Stimulated activated CD4-positive, alpha-beta T cell treated with anti-CD3 and anti-CD28 coated beads, Interleukin-15, amount 100 ng/mL, for 48 hours (primary cell): ENCODE measurements at regions not wholly inside any gene's neighbourhood (a gene's known extent, or its start where the extent isn't known, plus 50 kb on each side); places are given as distances from the start of the nearest gene placed in this dataset.
"Not testable (repeated sequence)": the region's sequence is repeated elsewhere in the genome, so short reads cannot be mapped to it uniquely, and the experiment has no call there.

ENCODE experiments used
- DNase-seq, 2 donors: peaks; one replicate each; pipeline ENCODE4 v3.0.0-alpha.2; 2020; ENCODE audit warnings: low read depth in 2 of 2

DNA sequence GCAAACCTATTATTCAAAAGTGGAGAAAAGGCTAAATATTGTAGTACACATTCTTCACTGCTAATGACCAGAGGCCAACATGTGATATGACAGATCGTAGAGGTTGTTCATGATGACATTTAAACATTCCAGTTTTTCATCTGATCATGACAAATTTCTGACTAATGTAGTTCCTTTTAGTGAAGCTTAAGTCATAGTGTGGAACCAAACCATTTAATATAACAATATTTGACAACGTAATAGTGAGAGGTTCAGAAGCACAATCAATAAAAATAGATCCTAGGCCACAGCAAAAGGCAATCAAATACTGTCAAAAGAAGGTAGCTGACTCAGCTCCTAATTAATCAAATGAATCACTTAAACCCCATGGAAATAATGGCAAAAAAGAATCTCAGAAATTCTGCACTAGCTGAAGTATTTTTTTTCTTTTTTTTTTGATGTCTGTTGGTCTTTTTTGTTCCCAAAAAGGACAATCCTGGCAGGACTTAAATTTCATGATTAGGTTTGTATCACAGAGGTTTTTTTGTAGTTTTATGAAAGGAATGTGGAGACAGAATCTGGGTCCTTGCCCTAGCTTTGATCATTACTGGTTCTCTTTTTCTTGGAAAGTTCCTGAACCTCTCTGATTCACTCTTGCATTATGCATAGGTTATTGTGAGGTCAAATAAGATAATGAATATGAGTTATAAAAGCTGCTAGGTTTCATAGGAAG is 795.0 kb downstream of the DTWD2 start:
- DNase-seq: no peak

DNA sequence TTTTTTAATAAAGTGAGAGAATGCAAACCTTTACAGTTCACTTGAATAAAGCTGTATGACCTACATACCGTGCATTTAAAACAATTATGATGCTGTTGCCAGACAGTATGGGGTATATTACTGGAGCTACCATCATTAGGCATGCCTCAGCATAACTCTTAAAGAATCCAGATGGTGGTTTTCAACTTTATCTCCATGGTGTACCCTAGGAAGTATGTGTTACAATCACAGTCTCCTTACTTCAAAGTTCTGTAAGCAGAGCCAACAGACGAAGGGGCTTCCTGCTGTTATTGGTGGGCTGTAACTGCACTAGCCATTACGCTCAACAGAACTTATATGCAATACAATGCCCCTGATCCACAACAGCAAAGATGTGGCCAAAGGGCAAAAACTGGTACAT is 803.3 kb downstream of the DTWD2 start:
- no peak for DNase-seq

DNA sequence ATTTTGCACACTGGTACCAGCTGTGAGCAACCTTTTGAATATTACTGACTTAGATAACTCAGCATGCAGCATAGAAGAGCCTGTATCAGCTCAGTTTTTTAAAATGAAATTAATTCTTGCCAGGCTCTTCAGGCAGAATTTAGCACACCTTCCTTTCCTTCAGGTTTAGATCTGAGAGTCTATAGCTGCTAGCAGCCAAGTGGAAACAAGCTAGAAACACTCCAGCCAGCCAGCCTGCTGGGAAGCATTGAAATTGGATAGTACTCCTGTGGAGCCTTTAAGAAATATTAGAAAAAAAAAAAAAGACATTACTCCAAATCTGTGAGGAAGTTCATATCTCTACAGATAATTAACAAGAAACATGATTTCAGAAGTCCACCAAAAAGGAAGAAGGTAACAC is 812.2 kb downstream of the DTWD2 start:
- no peak for DNase-seq

DNA sequence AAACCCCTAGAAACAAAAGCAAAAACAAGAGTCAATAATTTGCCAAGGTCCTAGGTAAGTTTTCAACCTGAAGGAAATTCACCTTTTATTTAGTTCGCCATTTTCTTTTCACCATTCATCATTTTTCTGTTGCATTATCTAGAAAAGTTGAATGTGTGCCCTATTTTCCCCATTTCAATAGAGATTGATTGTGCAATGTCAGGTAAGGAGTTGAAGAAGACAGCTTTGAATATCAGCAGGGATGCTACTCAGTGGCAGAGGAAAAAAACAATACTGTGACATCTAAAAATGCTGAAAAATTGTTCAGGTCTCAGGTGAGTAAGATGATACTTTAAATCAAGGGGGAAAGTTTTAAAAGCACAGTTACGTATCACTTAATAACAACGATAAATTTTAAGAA is 813.7 kb downstream of the DTWD2 start:
- DNase-seq: no peak

DNA sequence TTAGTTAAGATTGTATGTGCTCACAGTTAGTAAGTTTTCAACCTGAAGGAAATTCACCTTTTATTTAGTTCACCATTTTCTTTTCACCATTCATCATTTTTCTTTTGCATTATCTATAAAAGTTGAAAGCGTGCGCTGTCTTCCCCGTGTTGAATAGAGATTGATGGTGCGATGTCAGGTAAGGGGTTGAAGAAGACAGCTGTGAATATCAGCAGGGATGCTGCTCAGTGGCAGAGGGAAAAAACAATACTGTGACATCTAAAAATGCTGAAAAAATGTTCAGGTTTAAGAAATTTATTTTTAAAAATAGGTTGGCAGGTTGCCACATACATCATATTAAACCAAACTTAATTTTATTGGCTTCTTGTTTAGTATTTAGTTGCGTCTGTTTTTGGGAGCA is 815.0 kb downstream of the DTWD2 start:
- DNase-seq: no peak

DNA sequence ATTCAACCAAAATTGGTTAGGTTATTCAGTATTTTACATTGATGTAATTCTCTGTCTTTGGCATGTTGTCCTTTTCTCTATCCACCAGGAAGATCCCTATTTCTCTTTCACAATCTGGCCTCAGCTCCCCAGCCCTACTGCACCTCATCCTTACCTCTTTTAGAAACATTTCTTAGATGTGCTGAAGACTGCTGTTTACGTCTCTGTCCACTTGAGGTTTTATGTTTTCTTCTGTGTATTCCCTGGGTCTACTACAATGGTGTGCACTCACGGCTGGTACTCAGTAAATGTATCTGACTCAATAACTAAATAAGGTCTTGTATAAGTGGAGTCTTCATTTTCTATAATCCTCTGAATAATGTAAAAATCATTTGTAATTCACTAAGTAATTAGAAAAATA is 822.7 kb downstream of the DTWD2 start:
- no peak for DNase-seq

DNA sequence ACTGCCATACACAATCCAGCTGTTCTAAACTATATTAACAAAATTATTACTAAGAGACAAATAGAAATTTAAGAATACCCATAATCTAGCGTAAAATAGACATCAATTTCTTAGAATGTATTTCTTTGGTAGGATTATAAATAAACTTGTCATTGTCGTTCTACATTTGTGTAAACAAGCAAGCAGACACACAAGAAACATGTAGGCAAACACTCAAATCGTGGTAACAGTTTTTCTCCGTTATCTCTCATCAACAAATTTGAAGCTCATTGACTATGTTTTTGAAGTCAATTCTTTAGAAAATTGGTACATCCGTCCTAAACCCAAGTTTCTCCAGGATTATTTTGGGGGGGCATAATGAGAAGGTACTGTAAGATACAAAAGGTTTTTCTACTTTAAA is 832.2 kb downstream of the DTWD2 start:
- no peak for DNase-seq

DNA sequence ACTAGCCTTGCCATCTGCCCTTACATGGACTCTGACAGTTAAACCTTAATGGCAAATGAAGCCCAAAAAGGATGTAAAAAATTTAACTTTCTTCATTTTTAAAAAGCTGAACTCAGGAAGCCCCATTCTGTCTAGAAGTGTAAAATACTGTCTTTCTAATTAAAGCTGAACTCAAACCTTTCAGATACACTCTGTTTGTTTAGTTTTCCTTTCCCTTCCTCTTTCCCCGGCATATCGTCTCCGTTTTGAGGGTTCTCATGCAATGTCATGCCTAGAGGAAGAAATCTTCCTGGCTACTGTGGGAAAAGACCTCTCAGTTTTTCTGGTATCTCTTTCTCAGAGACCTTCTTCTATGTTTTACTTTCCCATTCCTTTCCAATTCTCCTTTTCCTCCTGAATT is 841.5 kb downstream of the DTWD2 start:
- DNase-seq: no peak

DNA sequence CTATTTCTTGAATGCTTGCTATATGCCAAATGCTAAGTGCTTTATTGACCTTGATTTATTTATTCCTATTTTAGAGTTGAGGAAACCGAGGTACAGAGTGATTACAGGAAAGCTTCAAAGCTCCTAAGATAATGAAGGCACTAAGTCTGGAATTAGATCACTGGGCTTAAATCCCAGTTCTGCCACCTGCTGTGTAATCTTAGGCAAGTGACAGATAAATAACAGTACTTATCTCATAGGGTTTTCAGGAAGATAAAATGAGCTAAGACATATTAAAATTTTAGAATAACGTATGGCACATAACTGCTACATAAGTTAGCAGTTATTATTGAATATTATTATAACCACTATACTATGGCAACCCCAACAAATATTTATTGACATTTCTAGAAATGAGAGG is 843.8 kb downstream of the DTWD2 start:
- no peak for DNase-seq

DNA sequence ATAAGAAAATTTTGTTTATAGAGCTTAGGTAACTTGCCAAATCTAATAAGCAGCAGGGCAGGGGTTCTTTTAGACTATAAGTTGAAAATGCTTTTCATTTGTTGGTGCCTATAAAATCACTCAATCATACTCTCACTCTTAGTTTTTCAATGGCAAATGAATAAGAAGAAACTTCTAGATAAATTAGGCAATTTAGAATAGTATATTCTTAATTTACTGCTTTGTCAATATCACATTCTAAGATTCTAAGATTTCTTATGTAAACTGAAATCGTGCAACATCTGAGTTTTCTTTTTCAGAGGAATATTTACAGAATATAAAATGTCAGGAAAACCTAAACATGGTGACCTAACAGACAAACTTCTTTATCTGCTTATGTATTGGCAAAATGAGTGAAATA is 849.0 kb downstream of the DTWD2 start:
- no peak for DNase-seq

DNA sequence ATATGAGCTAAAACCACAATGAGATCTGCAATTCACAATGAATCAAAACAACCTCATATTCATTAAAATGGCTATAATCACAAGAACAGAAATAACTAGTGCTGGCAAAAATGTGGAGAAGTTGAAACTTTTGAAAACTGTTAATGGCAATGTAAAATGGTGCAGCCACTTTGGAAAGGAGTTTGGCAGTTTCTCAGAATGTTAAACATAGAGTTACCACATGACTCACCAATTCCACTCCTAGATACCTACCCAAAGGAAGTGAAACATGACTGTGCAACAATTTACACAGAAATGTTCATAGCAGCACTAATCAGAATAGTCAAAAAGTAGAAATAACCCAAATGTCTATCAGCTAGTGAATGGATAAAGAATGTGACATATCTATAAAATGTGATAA is 862.2 kb downstream of the DTWD2 start:
- DNase-seq: no peak

DNA sequence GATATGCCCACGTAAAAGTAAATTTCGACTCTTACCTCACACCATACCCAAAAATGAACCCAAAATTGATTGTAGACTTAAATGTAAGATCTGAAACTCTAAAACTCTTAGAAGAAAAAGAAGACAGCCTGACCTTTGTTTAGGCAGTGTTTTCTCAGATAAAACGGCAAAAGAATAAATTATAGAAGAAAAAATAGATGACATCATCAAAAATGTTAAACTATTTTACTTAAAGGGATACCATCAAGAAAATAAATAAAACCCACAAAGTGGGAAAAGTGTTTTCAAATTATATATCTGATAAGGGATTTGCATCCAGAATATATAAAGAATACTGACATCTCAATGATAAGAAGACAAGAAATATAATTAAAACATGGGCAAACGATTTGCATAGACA is 862.7 kb downstream of the DTWD2 start:
- no peak for DNase-seq

DNA sequence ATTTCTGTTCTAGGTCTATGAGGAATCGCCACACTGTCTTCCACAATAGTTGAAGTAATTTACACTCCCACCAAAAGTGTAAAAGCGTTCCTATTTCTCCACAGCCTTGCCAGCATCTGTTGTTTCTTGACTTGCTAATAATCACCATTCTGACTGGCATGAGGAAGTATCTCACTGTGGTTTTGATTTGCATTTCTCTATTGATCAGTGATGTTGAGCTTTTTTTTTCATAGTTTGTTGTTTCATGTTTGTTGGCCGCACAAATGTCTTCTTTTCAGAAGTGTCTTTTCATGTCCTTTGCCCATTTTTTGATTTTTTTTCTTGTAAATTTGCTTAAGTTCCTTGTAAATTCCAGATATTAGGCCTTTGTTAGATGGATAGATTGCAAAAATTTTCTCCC is 867.1 kb downstream of the DTWD2 start:
- no peak for DNase-seq

DNA sequence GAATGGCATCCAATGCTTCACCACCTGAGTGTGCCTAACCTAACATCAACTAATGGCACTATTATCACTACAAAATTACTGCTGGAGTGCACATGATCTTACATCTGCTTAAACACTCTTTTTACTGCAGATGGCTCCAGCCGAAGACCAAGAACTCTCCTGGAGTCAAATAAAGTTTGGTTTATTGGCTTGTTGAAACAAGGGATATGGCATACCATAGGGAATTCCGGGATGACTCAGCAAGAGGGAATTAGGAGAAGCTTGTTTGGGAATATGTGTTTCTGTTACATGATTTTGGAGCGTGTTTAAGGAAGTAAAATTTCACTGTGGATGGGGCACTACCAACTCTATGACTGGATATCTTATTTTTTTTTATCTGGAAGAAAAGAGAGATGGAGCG is 872.6 kb downstream of the DTWD2 start:
- no peak for DNase-seq

DNA sequence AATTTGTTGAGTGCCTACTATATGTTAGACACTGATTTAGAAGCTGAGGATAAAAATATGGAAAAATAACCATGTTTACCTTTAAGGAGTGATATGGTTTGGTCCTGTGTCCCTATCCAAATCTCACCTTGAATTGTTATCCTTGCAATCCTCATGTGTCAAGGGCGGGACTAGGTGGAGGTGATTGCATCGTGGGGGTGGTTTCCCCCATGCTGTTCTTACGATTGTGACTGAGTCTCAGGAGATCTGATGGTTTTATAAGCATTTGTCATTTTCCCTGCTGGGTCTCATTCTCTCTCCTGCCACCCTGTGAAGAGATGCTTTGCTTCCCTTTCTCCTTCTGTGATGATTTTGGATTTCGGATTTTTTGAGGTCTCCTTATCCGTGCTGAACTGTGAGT is 876.4 kb downstream of the DTWD2 start:
- no peak for DNase-seq

DNA sequence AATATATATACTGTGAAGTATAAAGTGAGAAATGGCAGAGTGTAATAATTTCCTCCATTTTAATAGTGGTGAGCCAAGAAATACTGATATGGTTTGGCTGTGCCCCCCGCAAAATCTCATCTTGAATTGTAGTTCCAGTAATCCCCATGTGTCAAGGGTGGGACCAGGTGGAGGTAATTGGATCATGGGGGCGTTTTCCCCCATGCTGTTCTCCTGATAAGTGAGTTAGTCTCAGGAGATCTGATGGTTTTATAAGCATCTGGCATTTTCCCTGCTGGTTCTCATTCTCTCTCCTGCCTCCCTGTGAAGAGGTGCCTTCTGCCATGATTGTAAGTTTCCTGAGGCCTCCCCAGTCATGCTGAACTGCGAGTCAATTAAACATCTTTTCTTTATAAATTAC is 881.1 kb downstream of the DTWD2 start:
- DNase-seq: not testable (repeated sequence)

DNA sequence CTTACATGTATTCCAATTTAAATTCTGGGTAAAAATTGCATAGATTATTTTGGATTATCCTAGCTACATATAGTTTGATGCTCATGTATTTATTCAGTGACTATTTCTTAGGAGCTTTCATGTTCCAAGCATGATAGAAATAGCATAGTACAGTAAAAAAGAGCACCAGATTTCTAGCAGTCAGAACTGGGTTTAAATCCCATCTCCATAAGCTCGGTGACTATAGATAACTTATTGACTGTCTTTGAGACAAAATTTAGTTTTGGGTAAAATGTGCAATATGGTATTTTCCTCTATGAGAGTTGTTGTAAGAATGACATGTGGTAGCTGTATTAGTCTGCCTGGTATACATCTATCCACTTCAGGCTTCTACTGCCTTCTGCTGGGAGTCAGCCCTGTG is 889.6 kb downstream of the DTWD2 start:
- no peak for DNase-seq

DNA sequence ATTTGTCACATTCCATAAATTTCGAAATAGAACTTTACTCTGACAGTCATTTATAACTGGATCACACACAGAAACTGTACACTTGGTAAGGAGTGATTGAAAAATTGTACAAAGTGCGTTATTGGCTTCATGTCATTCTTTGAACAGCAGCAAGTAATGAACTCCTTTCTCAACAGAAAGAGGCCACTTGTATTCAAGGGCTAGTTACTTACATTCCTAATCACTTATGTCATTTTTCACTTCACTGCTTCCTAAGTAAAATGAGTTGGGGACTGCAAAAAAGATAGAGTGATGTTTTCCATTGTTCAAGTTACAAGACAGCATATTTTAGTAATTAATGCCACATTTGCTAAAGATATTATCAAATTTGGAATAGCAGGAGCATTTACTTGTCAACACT is 893.2 kb downstream of the DTWD2 start:
- no peak for DNase-seq

DNA sequence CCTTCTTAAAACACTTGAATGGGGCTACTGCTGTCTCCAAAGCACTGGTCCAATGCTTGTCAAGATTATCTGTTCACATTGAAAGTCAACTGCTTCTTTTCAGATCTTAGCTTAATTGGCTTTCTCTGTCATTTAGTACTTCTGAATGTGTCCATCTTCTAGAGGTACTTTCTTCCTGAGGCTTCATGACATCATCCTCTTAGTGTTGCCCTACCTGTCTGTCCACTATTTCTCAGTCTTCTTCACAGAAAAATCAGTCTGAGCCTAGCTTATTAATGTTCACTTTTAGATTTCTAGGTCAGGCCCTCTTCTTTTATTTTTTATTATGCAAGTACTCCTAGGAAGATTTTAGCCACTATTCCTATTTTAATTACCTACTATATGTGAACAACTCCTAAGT is 899.9 kb downstream of the DTWD2 start:
- DNase-seq: no peak

DNA sequence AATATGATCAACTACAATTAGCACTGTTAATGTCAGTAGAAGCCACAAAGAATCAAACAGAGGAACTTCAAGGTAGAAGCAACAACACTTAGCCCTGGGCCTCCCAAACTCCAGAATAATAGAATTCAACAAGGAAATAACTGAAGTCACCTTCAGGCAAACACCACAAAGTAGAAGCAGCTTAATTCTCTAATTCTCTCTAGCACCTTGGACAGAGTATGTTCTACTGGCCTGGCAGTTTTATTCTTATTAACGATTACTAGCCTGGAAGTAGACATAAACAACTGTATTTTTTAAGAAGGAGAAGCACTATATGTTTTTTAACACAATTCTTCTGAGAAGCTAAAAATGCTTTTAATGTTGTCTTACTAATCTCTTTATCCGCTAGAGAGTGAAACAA is 911.9 kb downstream of the DTWD2 start:
- DNase-seq: no peak

DNA sequence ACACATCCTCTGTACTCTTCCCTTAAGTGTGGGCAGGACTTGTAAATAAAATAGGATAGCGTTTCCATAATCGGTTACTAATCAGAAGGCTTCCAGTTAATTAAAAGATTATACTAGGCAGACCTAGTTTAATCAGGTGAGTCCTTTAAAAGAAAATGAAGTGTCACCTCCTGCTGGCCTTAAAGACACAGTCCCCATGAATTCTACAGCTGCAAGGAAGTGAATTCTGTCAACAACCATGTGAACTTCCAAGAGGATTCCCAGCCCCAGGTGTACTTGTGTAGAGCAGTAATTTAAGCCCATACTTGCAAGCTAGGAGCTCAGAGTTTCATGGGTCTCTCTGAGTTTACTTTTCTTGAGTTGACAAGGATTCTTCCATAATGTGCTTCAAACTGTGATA is 918.3 kb downstream of the DTWD2 start:
- no peak for DNase-seq

DNA sequence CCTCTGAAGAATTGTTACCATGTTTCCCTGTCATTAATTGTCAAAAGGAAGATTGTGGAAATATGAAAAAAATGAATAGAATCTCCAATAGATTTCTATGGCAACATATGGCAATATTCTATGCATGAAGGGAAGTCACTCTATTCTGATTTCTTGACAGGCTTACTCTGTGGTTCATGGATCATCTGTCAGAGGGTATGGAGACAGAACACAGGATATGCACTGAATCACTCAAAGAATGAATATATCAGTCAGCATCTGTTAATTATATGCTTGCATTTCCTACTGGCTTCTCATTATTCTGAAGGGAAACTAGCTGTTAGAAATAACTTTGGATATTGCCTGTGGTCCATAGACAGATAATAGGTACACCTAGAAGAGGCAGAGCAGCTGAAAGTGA is 918.9 kb downstream of the DTWD2 start:
- DNase-seq: no peak

DNA sequence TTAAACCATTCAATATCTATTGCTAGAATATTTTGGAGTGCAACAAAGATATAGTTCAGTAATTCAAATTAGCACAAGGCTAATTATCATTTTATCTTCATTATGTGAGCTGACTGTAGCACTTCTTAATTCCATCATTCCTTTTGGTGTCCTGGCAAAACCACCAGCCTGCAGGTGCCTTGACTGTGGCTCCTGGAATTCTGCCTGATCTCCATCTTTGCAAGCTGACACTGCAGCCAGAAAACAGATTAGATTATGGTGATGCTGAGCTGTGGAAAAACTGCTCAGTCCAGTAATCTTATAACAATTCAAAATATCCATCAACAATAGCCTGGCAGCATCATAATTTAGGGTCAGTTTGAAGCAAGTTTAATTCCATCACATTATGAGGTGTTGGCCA is 919.5 kb downstream of the DTWD2 start:
- no peak for DNase-seq

DNA sequence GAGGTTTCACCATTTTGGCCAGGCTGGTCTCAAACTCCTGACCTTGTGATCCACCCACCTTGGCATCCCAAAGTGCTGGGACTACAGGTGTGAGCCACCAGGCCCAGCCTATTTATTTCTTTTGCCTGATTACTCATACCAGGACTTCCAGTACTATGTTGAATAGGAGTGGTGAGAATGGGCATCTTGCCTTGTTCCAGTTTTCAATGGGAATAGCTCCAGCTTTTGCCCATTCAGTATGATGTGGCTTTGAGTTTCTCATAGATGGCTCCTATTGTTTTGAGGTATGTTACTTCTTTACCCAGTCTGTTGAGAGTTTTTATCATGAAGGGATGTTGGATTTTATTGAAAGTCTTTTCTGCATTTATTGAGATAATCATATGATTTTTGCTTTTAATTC is 924.5 kb downstream of the DTWD2 start:
- not testable (repeated sequence) for DNase-seq

DNA sequence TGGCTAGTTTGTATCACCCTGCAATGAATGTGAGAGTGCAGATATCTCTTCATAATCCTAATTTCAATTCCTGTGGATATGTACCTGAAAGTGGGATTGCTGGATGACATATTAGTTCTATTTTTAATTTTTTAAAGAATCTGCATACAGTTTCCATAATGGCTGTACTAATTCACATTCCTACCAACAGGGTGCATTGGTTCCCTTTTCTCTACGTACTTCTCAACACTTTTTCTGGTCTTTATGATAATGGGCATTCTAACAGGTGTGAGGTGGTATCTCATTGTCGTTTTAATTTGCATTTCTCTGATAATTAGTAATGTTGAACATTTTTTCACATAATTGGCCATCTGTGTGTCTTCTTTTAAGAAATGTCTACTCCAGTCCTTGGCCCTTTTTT is 927.5 kb downstream of the DTWD2 start:
- no peak for DNase-seq
